Stimulated activated CD4-positive, alpha-beta T cell treated with anti-CD3 and anti-CD28 coated beads, TNF-alpha, amount 100 ng/mL, for 48 hours (primary cell): ENCODE measurements at regions not wholly inside any gene's neighbourhood (a gene's known extent, or its start where the extent isn't known, plus 50 kb on each side); places are given as distances from the start of the nearest gene placed in this dataset.

ENCODE experiments used
- DNase-seq, 3 donors: peaks; one replicate each; pipeline ENCODE4 v3.0.0-alpha.2; 2020; ENCODE audit warnings: low read depth in 3 of 3

GRCh38 chr6:109315341-109316110 lies 66.7 kb downstream of the CD164 start:
- DNase-seq: no peak

- DNase-seq: no peak
Observed at GRCh38 chr6:109314313-109314712, 68.0 kb downstream of the CD164 start.

GRCh38 chr6:109313139-109313538 lies 69.1 kb downstream of the CD164 start:
- no peak for DNase-seq

- DNase-seq: no peak
Observed at GRCh38 chr6:109311471-109311870, 70.8 kb downstream of the CD164 start.

- DNase-seq: no peak
Observed at GRCh38 chr6:109309917-109310316, 72.3 kb downstream of the CD164 start.

GRCh38 chr6:109308018-109308492 lies 74.2 kb downstream of the CD164 start:
- peak; percentile 20 to 62 (median 21) for DNase-seq

- no peak for DNase-seq
Observed at GRCh38 chr6:109306733-109307132, 75.5 kb downstream of the CD164 start.

GRCh38 chr6:109305028-109305427 lies 77.2 kb downstream of the CD164 start:
- no peak for DNase-seq

GRCh38 chr6:109304284-109305015 lies 77.8 kb downstream of the CD164 start:
- DNase-seq: no peak

GRCh38 chr6:109303640-109304283 lies 78.5 kb downstream of the CD164 start:
- no peak for DNase-seq

- DNase-seq: no peak
Observed at GRCh38 chr6:109303164-109303563, 79.1 kb downstream of the CD164 start.

GRCh38 chr6:109302176-109302575 lies 80.1 kb downstream of the CD164 start:
- DNase-seq: no peak

- DNase-seq: no peak
Observed at GRCh38 chr6:109301418-109301817, 80.8 kb downstream of the CD164 start.

- DNase-seq: no peak
Observed at GRCh38 chr6:109300874-109301273, 81.4 kb downstream of the CD164 start.

GRCh38 chr6:109299776-109300564 lies 82.3 kb downstream of the CD164 start:
- no peak for DNase-seq

- no peak for DNase-seq
Observed at GRCh38 chr6:109299265-109299607, 83.0 kb downstream of the CD164 start.

GRCh38 chr6:109298605-109299264 lies 83.5 kb downstream of the CD164 start:
- DNase-seq: no peak

GRCh38 chr6:109297406-109298110 lies 84.7 kb downstream of the CD164 start:
- DNase-seq: no peak

- no peak for DNase-seq
Observed at GRCh38 chr6:109296971-109297372, 85.3 kb downstream of the CD164 start.

- DNase-seq: no peak
Observed at GRCh38 chr6:109296452-109296851, 85.8 kb downstream of the CD164 start.

GRCh38 chr6:109295774-109296156 lies 86.5 kb downstream of the CD164 start:
- no peak for DNase-seq
